ENCODE measurements at regions not wholly inside any gene's neighbourhood (a gene's known extent, or its start where the extent isn't known, plus 50 kb on each side); places are given as distances from the start of the nearest gene placed in this dataset.

- TF ChIP-seq TRIM28 (IDR thresholded peaks at IDR 0.05; ENCODE audit: borderline replicate concordance, low read length) (no peak), ZNF394 (tag by site-specific recombination; IDR thresholded peaks at IDR 0.05; ENCODE audit: borderline replicate concordance) (no peak), SCRT2 (tag by site-specific recombination; IDR thresholded peaks at IDR 0.05) (no peak)
Observed at GRCh38 chr18:3356614-3357013, 93.4 kb upstream of the TGIF1 start (continued).

- no peaks in the 10 kb centered on the region for H3K9me3 ChIP-seq (ENCODE audit: control insufficient read depth, insufficient read depth, low read depth, low read length)
- POLR2A ChIA-PET = no interaction called here
- CTCF ChIA-PET = no interaction called here
- no peak overlapping the region for H3K4me3 ChIP-seq (ENCODE audit: low read depth, low read length)
- TF ChIP-seq ZNF341 (tag by site-specific recombination; IDR thresholded peaks at IDR 0.05; ENCODE audit: low read depth) (no peak), ZBTB7A (tag by site-specific recombination; IDR thresholded peaks at IDR 0.05; ENCODE audit: low read depth) (no peak), ZNF2 (tag by site-specific recombination; IDR thresholded peaks at IDR 0.05) (no peak)
- no peaks in the 10 kb centered on the region for H3K36me3 ChIP-seq (ENCODE audit: control insufficient read depth in 2 of 2, insufficient read depth in 1 of 2, low read length in 2 of 2)
- no peak overlapping the region for H3K27ac ChIP-seq (ENCODE audit: extremely low read depth, low read depth, low read length)
- no peaks in the 10 kb centered on the region for H3K4me1 ChIP-seq (ENCODE audit: control insufficient read depth, insufficient read depth, low read length)
Observed at GRCh38 chr18:3357516-3357915, 92.5 kb upstream of the TGIF1 start.

- no peak overlapping the region for H3K4me3 ChIP-seq (ENCODE audit: low read depth, low read length)
- no peak overlapping the region for H3K27ac ChIP-seq (ENCODE audit: extremely low read depth, low read depth, low read length)
- H3K36me3 ChIP-seq (ENCODE audit: control insufficient read depth in 2 of 2, insufficient read depth in 1 of 2, low read length in 2 of 2) = no peaks in the 10 kb centered on the region
- TF ChIP-seq ZNF580 (tag by site-specific recombination; IDR thresholded peaks at IDR 0.05) (no peak), ZNF747 (tag by site-specific recombination; IDR thresholded peaks at IDR 0.05) (no peak), BCL11B (tag by site-specific recombination; IDR thresholded peaks at IDR 0.05; ENCODE audit: low read depth) (no peak), ZNF223 (tag by site-specific recombination; IDR thresholded peaks at IDR 0.05) (no peak), ZNF776 (tag by site-specific recombination; IDR thresholded peaks at IDR 0.05; ENCODE audit: borderline replicate concordance) (no peak), ZNF701 (tag by site-specific recombination; IDR thresholded peaks at IDR 0.05) (no peak), ZNF510 (tag by site-specific recombination; IDR thresholded peaks at IDR 0.05; ENCODE audit: insufficient replicate concordance) (no peak), ZNF549 (tag by site-specific recombination; IDR thresholded peaks at IDR 0.05) (no peak), ZNF211 (tag by site-specific recombination; IDR thresholded peaks at IDR 0.05; ENCODE audit: low read depth) (no peak)
- H3K4me1 ChIP-seq (ENCODE audit: control insufficient read depth, insufficient read depth, low read length) = no peaks in the 10 kb centered on the region
- no peaks in the 10 kb centered on the region for H3K9me3 ChIP-seq (ENCODE audit: control insufficient read depth, insufficient read depth, low read depth, low read length)
- POLR2A ChIA-PET = no interaction called here
- CTCF ChIA-PET = no interaction called here
Observed at GRCh38 chr18:3358310-3358709, 91.7 kb upstream of the TGIF1 start.

GRCh38 chr18:3360211-3360610 lies 89.8 kb upstream of the TGIF1 start:
- H3K36me3 ChIP-seq (ENCODE audit: control insufficient read depth in 2 of 2, insufficient read depth in 1 of 2, low read length in 2 of 2) = no peaks in the 10 kb centered on the region
- CTCF ChIA-PET = interaction anchor here (0.5 to 1.1 kb wide), 2 partner anchors 43 to 462 kb away, joined by 3 read pairs; no protein-coding TSS in a partner anchor
- POLR2A ChIA-PET = no interaction called here

More at GRCh38 chr18:3360211-3360610, 89.8 kb upstream of the TGIF1 start:
- H3K9me3 ChIP-seq (ENCODE audit: control insufficient read depth, insufficient read depth, low read depth, low read length) = no peaks in the 10 kb centered on the region
- TF ChIP-seq ZNF16 (tag by site-specific recombination; IDR thresholded peaks at IDR 0.05; ENCODE audit: low read depth) (no peak), BCL6B (tag by site-specific recombination; IDR thresholded peaks at IDR 0.05) (no peak), ZNF830 (tag by site-specific recombination; IDR thresholded peaks at IDR 0.05; ENCODE audit: low read depth) (no peak), ZIC2 (tag by site-specific recombination; IDR thresholded peaks at IDR 0.05) (no peak), ZNF398 (tag by site-specific recombination; IDR thresholded peaks at IDR 0.05) (no peak), ZBTB8A (tag by site-specific recombination; IDR thresholded peaks at IDR 0.05) (no peak)
- no peak overlapping the region for H3K4me3 ChIP-seq (ENCODE audit: low read depth, low read length)
- H3K4me1 ChIP-seq (ENCODE audit: control insufficient read depth, insufficient read depth, low read length) = no peaks in the 10 kb centered on the region
- no peak overlapping the region for H3K27ac ChIP-seq (ENCODE audit: extremely low read depth, low read depth, low read length)
